Mesendoderm (in vitro differentiated cells): ENCODE measurements at regions not wholly inside any gene's neighbourhood (a gene's known extent, or its start where the extent isn't known, plus 50 kb on each side); places are given as distances from the start of the nearest gene placed in this dataset.

ENCODE experiments used
- DNase-seq: peaks from one replicate; pipeline ENCODE4 v3.0.0; 2013
- H2AK5ac ChIP-seq: 2 replicates; pipeline ENCODE4 v1.6.1; 2013; ENCODE audit warnings: low read length, inconsistent platforms
- H2BK120ac ChIP-seq: 2 replicates; pipeline ENCODE4 v1.6.1; 2013; ENCODE audit warnings: low read depth, mild to moderate bottlenecking, low read length, moderate library complexity, mixed read lengths
- H2BK15ac ChIP-seq: replicated peaks from 2 replicates; pipeline ENCODE4 v1.6.1; 2013; ENCODE audit warnings: low read depth, mild to moderate bottlenecking, moderate library complexity
- H2BK5ac ChIP-seq: 2 replicates; pipeline ENCODE4 v1.6.1; 2013; ENCODE audit warnings: low read length, inconsistent platforms
- H3K18ac ChIP-seq: 2 replicates; pipeline ENCODE4 v1.6.1; 2013; ENCODE audit warnings: mild to moderate bottlenecking, low read length, mixed read lengths
- H3K23ac ChIP-seq: one replicate; pipeline ENCODE4 v1.6.1; 2013; ENCODE audit warnings: low read length
- H3K27ac ChIP-seq: 2 replicates; pipeline ENCODE4 v1.5.1; 2013; ENCODE audit warnings: low read depth, mild to moderate bottlenecking, inconsistent platforms, low read length, moderate library complexity
- H3K27me3 ChIP-seq: 2 replicates; pipeline ENCODE4 v1.6.1; 2013; ENCODE audit warnings: low read length, control low read depth, mild to moderate bottlenecking, inconsistent platforms; ENCODE audit not compliant: insufficient read depth, poor library complexity
- H3K36me3 ChIP-seq: 2 replicates; pipeline ENCODE4 v1.6.1; 2013; ENCODE audit warnings: low read length, inconsistent platforms; ENCODE audit not compliant: control insufficient read depth, insufficient read depth
- H3K4ac ChIP-seq: one replicate; pipeline ENCODE4 v1.6.1; 2013; ENCODE audit warnings: low read depth, mild to moderate bottlenecking, low read length, moderate library complexity
- H3K4me1 ChIP-seq: 2 replicates; pipeline ENCODE4 v1.6.1; 2013; ENCODE audit warnings: low read depth, low read length, inconsistent platforms; ENCODE audit not compliant: control insufficient read depth
- H3K4me2 ChIP-seq: 2 replicates; pipeline ENCODE4 v1.6.1; 2013; ENCODE audit warnings: low read length
- H3K4me3 ChIP-seq: 2 replicates; pipeline ENCODE4 v1.5.1; 2013; ENCODE audit warnings: mild to moderate bottlenecking, low read length
- H3K56ac ChIP-seq: one replicate; pipeline ENCODE4 v1.6.1; 2013; ENCODE audit warnings: low read length
- H3K79me1 ChIP-seq: 2 replicates; pipeline ENCODE4 v1.6.1; 2013; ENCODE audit warnings: low read length, inconsistent platforms
- H3K79me2 ChIP-seq: 2 replicates; pipeline ENCODE4 v1.6.1; 2013; ENCODE audit warnings: mild to moderate bottlenecking, low read length; ENCODE audit not compliant: control insufficient read depth, insufficient read depth
- H3K9ac ChIP-seq: 2 replicates; pipeline ENCODE4 v1.6.1; 2013; ENCODE audit warnings: low read length, inconsistent platforms
- H4K5ac ChIP-seq: one replicate; pipeline ENCODE4 v1.6.1; 2013; ENCODE audit warnings: low read length
- H4K8ac ChIP-seq: one replicate; pipeline ENCODE4 v1.6.1; 2013; ENCODE audit warnings: low read depth, mild to moderate bottlenecking, control low read depth, low read length, moderate library complexity
- WGBS: extraction: QIAGEN DNeasy Blood & Tissue Kit; methylation state at CpG from one replicate; pipeline ENCODE4 v1.1.7; 2013; ENCODE audit warnings: low lambda C conversion rate, missing lambda C conversion rate; ENCODE audit not compliant: insufficient coverage; ENCODE audit errors: extremely low coverage; 5-methylcytosine and 5-hydroxymethylcytosine counted together

GRCh38 chr16:64422259-64422658 lies 699.6 kb downstream of the CDH11 start:
- Histone ChIP-seq H3K18ac (no peak overlapping the region), H3K36me3 (no peaks in the 10 kb centered on the region)
- DNase-seq: no peak

GRCh38 chr16:64421515-64421914 lies 700.3 kb downstream of the CDH11 start:
- H3K23ac ChIP-seq: no peak overlapping the region
- no peak overlapping the region for H3K4me3 ChIP-seq
- H3K79me1 ChIP-seq: no peaks in the 10 kb centered on the region
- H3K18ac ChIP-seq: no peak overlapping the region
- no peak overlapping the region for H3K4ac ChIP-seq
- no peak overlapping the region for H4K5ac ChIP-seq
- no peak overlapping the region for H2AK5ac ChIP-seq
- no peak overlapping the region for H3K9ac ChIP-seq
- H4K8ac ChIP-seq: no peak overlapping the region
- H2BK120ac ChIP-seq: no peak overlapping the region
- no peaks in the 10 kb centered on the region for H3K36me3 ChIP-seq
- H2BK5ac ChIP-seq: no peak overlapping the region
- H2BK15ac ChIP-seq: no peak overlapping the region
- H3K4me1 ChIP-seq: no peaks in the 10 kb centered on the region
- DNase-seq: no peak
- H3K79me2 ChIP-seq: no peaks in the 10 kb centered on the region
- H3K27me3 ChIP-seq: no peaks in the 10 kb centered on the region
- no CpG with 5 or more reads among the region's 1 CpG for WGBS
- H3K27ac ChIP-seq: no peak overlapping the region
- H3K56ac ChIP-seq: no peak overlapping the region
- no peak overlapping the region for H3K4me2 ChIP-seq

More at GRCh38 chr16:64422259-64422658, 699.6 kb downstream of the CDH11 start:
- no peak overlapping the region for H2AK5ac ChIP-seq
- no peaks in the 10 kb centered on the region for H3K79me2 ChIP-seq
- H3K4me1 ChIP-seq: no peaks in the 10 kb centered on the region
- no peak overlapping the region for H4K8ac ChIP-seq
- H3K9ac ChIP-seq: no peak overlapping the region
- no peak overlapping the region for H2BK15ac ChIP-seq
- no peaks in the 10 kb centered on the region for H3K27me3 ChIP-seq
- no peak overlapping the region for H3K4ac ChIP-seq
- no peak overlapping the region for H3K4me3 ChIP-seq
- H3K56ac ChIP-seq: no peak overlapping the region
- no peak overlapping the region for H3K23ac ChIP-seq
- H2BK5ac ChIP-seq: no peak overlapping the region
- no peaks in the 10 kb centered on the region for H3K79me1 ChIP-seq
- H3K4me2 ChIP-seq: no peak overlapping the region
- H3K27ac ChIP-seq: no peak overlapping the region
- H2BK120ac ChIP-seq: no peak overlapping the region
- no peak overlapping the region for H4K5ac ChIP-seq
- no CpG with 5 or more reads among the region's 1 CpG for WGBS

- no peak overlapping the region for H3K56ac ChIP-seq
- no peak overlapping the region for H3K27ac ChIP-seq
- H3K4me2 ChIP-seq: no peak overlapping the region
- H3K18ac ChIP-seq: no peak overlapping the region
- H3K27me3 ChIP-seq: no peaks in the 10 kb centered on the region
- no peak overlapping the region for H2BK5ac ChIP-seq
- H3K4me1 ChIP-seq: no peaks in the 10 kb centered on the region
- no peaks in the 10 kb centered on the region for H3K36me3 ChIP-seq
- DNase-seq: no peak
- H3K79me2 ChIP-seq: no peaks in the 10 kb centered on the region
- no peak overlapping the region for H2AK5ac ChIP-seq
- no peak overlapping the region for H2BK120ac ChIP-seq
- no peak overlapping the region for H4K8ac ChIP-seq
- no peak overlapping the region for H4K5ac ChIP-seq
- no peak overlapping the region for H3K4me3 ChIP-seq
- no peak overlapping the region for H2BK15ac ChIP-seq
- no peak overlapping the region for H3K4ac ChIP-seq
- no CpG with 5 or more reads among the region's 4 CpGs for WGBS
- H3K23ac ChIP-seq: no peak overlapping the region
- H3K9ac ChIP-seq: no peak overlapping the region
- no peaks in the 10 kb centered on the region for H3K79me1 ChIP-seq
Observed at GRCh38 chr16:64419832-64420231, 702.0 kb downstream of the CDH11 start.

GRCh38 chr16:64417711-64418227 lies 704.1 kb downstream of the CDH11 start:
- Histone ChIP-seq H3K23ac (no peak overlapping the region), H4K5ac (no peak overlapping the region), H2BK120ac (no peak overlapping the region), H3K18ac (no peak overlapping the region), H3K79me1 (no peaks in the 10 kb centered on the region), H2BK5ac (no peak overlapping the region), H3K9ac (no peak overlapping the region), H3K4me2 (no peak overlapping the region), H3K4ac (no peak overlapping the region), H3K56ac (no peak overlapping the region), H3K4me3 (no peak overlapping the region), H3K79me2 (no peaks in the 10 kb centered on the region), H2AK5ac (no peak overlapping the region), H3K27me3 (no peaks in the 10 kb centered on the region), H3K4me1 (no peaks in the 10 kb centered on the region), H3K36me3 (no peaks in the 10 kb centered on the region), H4K8ac (no peak overlapping the region), H3K27ac (no peak overlapping the region), H2BK15ac (no peak overlapping the region)
- no CpG with 5 or more reads among the region's 1 CpG for WGBS
- no peak for DNase-seq

- Histone ChIP-seq H3K79me2 (no peaks in the 10 kb centered on the region), H4K5ac (no peak overlapping the region), H4K8ac (no peak overlapping the region), H3K36me3 (no peaks in the 10 kb centered on the region), H3K79me1 (no peaks in the 10 kb centered on the region), H3K4me3 (no peak overlapping the region), H3K27me3 (no peaks in the 10 kb centered on the region), H2BK15ac (no peak overlapping the region), H3K23ac (no peak overlapping the region), H3K4ac (no peak overlapping the region), H2BK120ac (no peak overlapping the region), H3K18ac (no peak overlapping the region), H3K9ac (no peak overlapping the region), H2AK5ac (no peak overlapping the region), H3K4me2 (no peak overlapping the region), H3K56ac (no peak overlapping the region), H3K4me1 (no peaks in the 10 kb centered on the region), H2BK5ac (no peak overlapping the region), H3K27ac (no peak overlapping the region)
- DNase-seq: no peak
- no CpG with 5 or more reads among the region's 5 CpGs for WGBS
Observed at GRCh38 chr16:64416216-64417005, 705.5 kb downstream of the CDH11 start.
